Chondrocyte (in vitro differentiated cells): ENCODE measurements at regions not wholly inside any gene's neighbourhood (a gene's known extent, or its start where the extent isn't known, plus 50 kb on each side); places are given as distances from the start of the nearest gene placed in this dataset.

Source experiments
- DNase-seq: peaks from one replicate; pipeline ENCODE4 v3.0.0; 2021; ENCODE audit warnings: mixed read lengths, low spot score
- H3K27ac Mint-ChIP-seq: one replicate; pipeline ENCODE4 v1.8.0; 2021; ENCODE audit warnings: mild to moderate bottlenecking, moderate library complexity, mixed read lengths; ENCODE audit not compliant: unreplicated experiment
- H3K27me3 Mint-ChIP-seq: 2 replicates; pipeline ENCODE4 v1.8.0; 2021; ENCODE audit warnings: low read depth, mixed read lengths
- H3K36me3 Mint-ChIP-seq: 2 replicates; pipeline ENCODE4 v1.8.0; 2021; ENCODE audit warnings: low read depth, mixed read lengths
- H3K4me1 Mint-ChIP-seq: 2 replicates; pipeline ENCODE4 v1.8.0; 2021; ENCODE audit warnings: low read depth, mild to moderate bottlenecking, mixed read lengths
- H3K4me3 Mint-ChIP-seq: one replicate; pipeline ENCODE4 v1.8.0; 2021; ENCODE audit warnings: mild to moderate bottlenecking, moderate library complexity, mixed read lengths; ENCODE audit not compliant: unreplicated experiment
- H3K9me3 Mint-ChIP-seq: 2 replicates; pipeline ENCODE4 v1.8.0; 2021; ENCODE audit warnings: low read depth, mixed read lengths
- CTCF ChIP-seq: fragments of 200-600 bp; sonication (generic); IDR thresholded peaks from 2 replicates; pipeline ENCODE4 v1.5.0; 2021; ENCODE audit warnings: antibody characterized with exemption, mild to moderate bottlenecking, moderate library complexity

- Mint-ChIP-seq H3K4me3 (no peak overlapping the region), H3K27me3 (no peaks in the 10 kb centered on the region), H3K4me1 (no peaks in the 10 kb centered on the region), H3K36me3 (no peaks in the 10 kb centered on the region), H3K9me3 (no peaks in the 10 kb centered on the region), H3K27ac (no peak overlapping the region)
- no peak for TF ChIP-seq CTCF
- no peak for DNase-seq
These were observed 498.2 kb upstream of the SOX5 start for GRCh38 chr12:24447678-24448077.

- Mint-ChIP-seq H3K36me3 (no peaks in the 10 kb centered on the region), H3K4me1 (no peaks in the 10 kb centered on the region), H3K27ac (no peak overlapping the region), H3K4me3 (no peak overlapping the region), H3K27me3 (no peaks in the 10 kb centered on the region), H3K9me3 (no peaks in the 10 kb centered on the region)
- TF ChIP-seq CTCF = no peak
- no peak for DNase-seq
These were observed 496.8 kb upstream of the SOX5 start for GRCh38 chr12:24446287-24446686.

GRCh38 chr12:24444634-24445033, 495.2 kb upstream of the SOX5 start:
- DNase-seq = no peak
- H3K9me3 Mint-ChIP-seq = no peaks in the 10 kb centered on the region
- no peak overlapping the region for H3K4me3 Mint-ChIP-seq
- H3K27ac Mint-ChIP-seq = no peak overlapping the region
- peaks cover 2% of the 10 kb centered on the region for H3K36me3 Mint-ChIP-seq
- TF ChIP-seq CTCF = no peak
- H3K27me3 Mint-ChIP-seq = no peaks in the 10 kb centered on the region
- H3K4me1 Mint-ChIP-seq = no peaks in the 10 kb centered on the region

- no peak for DNase-seq
- TF ChIP-seq CTCF = no peak
- Mint-ChIP-seq H3K4me1 (no peaks in the 10 kb centered on the region), H3K27ac (no peak overlapping the region), H3K27me3 (no peaks in the 10 kb centered on the region), H3K4me3 (no peak overlapping the region), H3K9me3 (peaks cover 4% of the 10 kb centered on the region), H3K36me3 (peaks cover 2% of the 10 kb centered on the region)
These were observed 492.0 kb upstream of the SOX5 start for GRCh38 chr12:24441458-24441857.

GRCh38 chr12:24436667-24437066, 487.2 kb upstream of the SOX5 start:
- no peak overlapping the region for H3K27ac Mint-ChIP-seq
- peaks cover 2% of the 10 kb centered on the region for H3K36me3 Mint-ChIP-seq
- H3K4me3 Mint-ChIP-seq = no peak overlapping the region
- DNase-seq = no peak
- H3K27me3 Mint-ChIP-seq = no peaks in the 10 kb centered on the region
- H3K9me3 Mint-ChIP-seq = peaks cover 4% of the 10 kb centered on the region
- H3K4me1 Mint-ChIP-seq = no peaks in the 10 kb centered on the region
- no peak for TF ChIP-seq CTCF
